Cardiac fibroblast (primary cell): ENCODE measurements at regions not wholly inside any gene's neighbourhood (a gene's known extent, or its start where the extent isn't known, plus 50 kb on each side); places are given as distances from the start of the nearest gene placed in this dataset.

Experiments
- DNase-seq, 2 donors: peaks; one replicate each; pipeline versions ENCODE4 v3.0.0 to v3.0.0-alpha.2; 2010; ENCODE audit warnings: low read depth in 2 of 2
- H3K4me3 ChIP-seq, 2 donors: replicated peaks in 1 of 2; 1 replicate in 1 of 2; 2 replicates in 1 of 2; pipeline ENCODE4 v1.5.1; 2011; ENCODE audit warnings: low read depth in 2 of 2, low read length in 2 of 2, mild to moderate bottlenecking in 2 of 2, moderate library complexity in 1 of 2
- TF ChIP-seq, protein P1 (sequence below): IDR thresholded peaks from one replicate; pipeline ENCODE4 v1.5.1; 2011; ENCODE audit warnings: low read depth, mild to moderate bottlenecking, low read length, inconsistent platforms

GRCh38 chr22:26778372-26778771, 121.0 kb downstream of the MIAT start:
- DNase-seq = no peak
- no peak overlapping the region for H3K4me3 ChIP-seq
- TF ChIP-seq, protein P1, sequence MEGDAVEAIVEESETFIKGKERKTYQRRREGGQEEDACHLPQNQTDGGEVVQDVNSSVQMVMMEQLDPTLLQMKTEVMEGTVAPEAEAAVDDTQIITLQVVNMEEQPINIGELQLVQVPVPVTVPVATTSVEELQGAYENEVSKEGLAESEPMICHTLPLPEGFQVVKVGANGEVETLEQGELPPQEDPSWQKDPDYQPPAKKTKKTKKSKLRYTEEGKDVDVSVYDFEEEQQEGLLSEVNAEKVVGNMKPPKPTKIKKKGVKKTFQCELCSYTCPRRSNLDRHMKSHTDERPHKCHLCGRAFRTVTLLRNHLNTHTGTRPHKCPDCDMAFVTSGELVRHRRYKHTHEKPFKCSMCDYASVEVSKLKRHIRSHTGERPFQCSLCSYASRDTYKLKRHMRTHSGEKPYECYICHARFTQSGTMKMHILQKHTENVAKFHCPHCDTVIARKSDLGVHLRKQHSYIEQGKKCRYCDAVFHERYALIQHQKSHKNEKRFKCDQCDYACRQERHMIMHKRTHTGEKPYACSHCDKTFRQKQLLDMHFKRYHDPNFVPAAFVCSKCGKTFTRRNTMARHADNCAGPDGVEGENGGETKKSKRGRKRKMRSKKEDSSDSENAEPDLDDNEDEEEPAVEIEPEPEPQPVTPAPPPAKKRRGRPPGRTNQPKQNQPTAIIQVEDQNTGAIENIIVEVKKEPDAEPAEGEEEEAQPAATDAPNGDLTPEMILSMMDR = no peak

- TF ChIP-seq, protein P1 = no peak
- no peak for DNase-seq
- no peak overlapping the region for H3K4me3 ChIP-seq
These were observed 121.7 kb downstream of the MIAT start for GRCh38 chr22:26779108-26779507.

DNA sequence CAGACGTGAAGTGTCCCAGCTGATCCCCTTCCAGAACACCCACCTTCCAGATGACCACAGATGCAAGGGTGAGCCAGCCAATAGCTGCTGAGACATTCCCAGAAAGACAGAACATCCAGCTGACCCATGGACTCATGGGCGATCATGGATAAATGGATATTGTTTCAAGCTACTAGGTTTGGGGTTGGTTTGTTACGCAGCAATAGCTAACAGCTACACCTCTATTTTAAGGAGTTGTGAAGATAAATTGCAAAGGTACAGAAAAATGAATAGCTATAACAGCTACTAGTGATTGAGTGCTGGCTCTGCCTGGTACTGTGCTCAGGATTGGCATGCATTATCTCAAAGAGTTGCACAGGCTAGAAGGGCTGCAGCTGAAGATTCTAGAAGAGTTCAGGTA, 122.5 kb downstream of the MIAT start:
- no peak overlapping the region for H3K4me3 ChIP-seq
- TF ChIP-seq, protein P1 = no peak
- no peak for DNase-seq

DNA sequence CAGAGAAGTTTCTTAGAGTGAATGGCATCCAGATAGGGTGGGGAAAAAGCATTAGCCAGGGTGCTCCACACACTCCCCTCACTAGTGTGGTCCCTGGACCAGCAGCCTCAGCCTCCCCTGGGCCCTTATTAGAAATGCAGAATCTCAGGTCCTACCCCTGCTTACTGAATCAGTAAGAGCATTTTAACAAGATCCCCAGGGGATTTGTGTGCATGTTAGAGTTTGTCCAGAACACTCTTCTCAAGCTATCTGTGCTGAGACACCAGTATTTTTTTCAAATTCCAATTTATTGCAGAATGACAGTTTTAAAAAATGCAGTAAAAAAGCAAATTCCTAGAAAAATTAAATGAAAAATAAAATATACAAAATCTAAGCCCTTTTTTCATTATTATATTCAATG, 123.1 kb downstream of the MIAT start:
- no peak overlapping the region for H3K4me3 ChIP-seq
- TF ChIP-seq, protein P1 = no peak
- DNase-seq = no peak

DNA sequence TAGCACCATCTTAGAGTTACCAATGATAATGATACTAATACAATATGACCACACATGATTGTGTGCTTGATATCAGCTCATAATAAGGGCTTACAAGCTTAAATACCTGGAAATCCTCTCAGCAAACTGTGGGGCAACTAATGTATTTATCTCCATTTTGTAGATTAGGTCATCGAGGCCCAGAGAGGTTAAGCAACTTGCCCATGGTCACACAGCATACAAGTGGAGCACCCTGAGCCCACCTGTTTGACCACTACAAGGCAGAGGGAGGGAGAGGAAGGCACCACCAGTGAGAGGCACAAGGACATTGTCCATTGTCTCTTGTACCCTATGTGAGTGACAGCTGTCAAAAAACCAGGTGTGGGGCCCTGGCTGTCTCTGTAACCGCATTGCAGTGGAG, 123.7 kb downstream of the MIAT start:
- TF ChIP-seq, protein P1 = no peak

GRCh38 chr22:26781596-26781995, 124.2 kb downstream of the MIAT start:
- TF ChIP-seq, protein P1 = no peak
- H3K4me3 ChIP-seq = no peak overlapping the region
- no peak for DNase-seq

More for the DNA sequence above, 123.7 kb downstream of the MIAT start:
- no peak for DNase-seq
- H3K4me3 ChIP-seq = no peak overlapping the region

- no peak overlapping the region for H3K4me3 ChIP-seq
- TF ChIP-seq, protein P1 = no peak
- no peak for DNase-seq
These were observed 126.5 kb downstream of the MIAT start for GRCh38 chr22:26783885-26784284.
